T-helper 1 cell treated with Interleukin-12 subunit alpha and Interleukin-12 subunit beta and Interleukin-4 antibody, amounts not matched to agents 30 μg/mL and 1 μg/mL, for 36 hours (primary cell): ENCODE measurements at regions not wholly inside any gene's neighbourhood (a gene's known extent, or its start where the extent isn't known, plus 50 kb on each side); places are given as distances from the start of the nearest gene placed in this dataset.

Source experiments
- H3K27ac Mint-ChIP-seq: one replicate; pipeline ENCODE4 v1.8.0; 2021; ENCODE audit warnings: mild to moderate bottlenecking, mixed read lengths
- H3K27me3 Mint-ChIP-seq: one replicate; pipeline ENCODE4 v1.8.0; 2021; ENCODE audit warnings: low read depth, mixed read lengths
- H3K36me3 Mint-ChIP-seq: one replicate; pipeline ENCODE4 v1.8.0; 2021; ENCODE audit warnings: low read depth, mixed read lengths
- H3K4me1 Mint-ChIP-seq: one replicate; pipeline ENCODE4 v1.8.0; 2021; ENCODE audit warnings: low read depth, mixed read lengths
- H3K4me3 Mint-ChIP-seq: one replicate; pipeline ENCODE4 v1.8.0; 2021; ENCODE audit warnings: mild to moderate bottlenecking, moderate library complexity, mixed read lengths
- H3K9me3 Mint-ChIP-seq: one replicate; pipeline ENCODE4 v1.8.0; 2021; ENCODE audit warnings: mixed read lengths

GRCh38 chr4:56229947-56230346 lies 157.3 kb downstream of the AASDH start:
- H3K9me3 Mint-ChIP-seq, result peaks cover 3% of the 10 kb centered on the region
- H3K27ac Mint-ChIP-seq, result no peak overlapping the region
- no peaks in the 10 kb centered on the region for H3K36me3 Mint-ChIP-seq
- H3K4me1 Mint-ChIP-seq, result no peaks in the 10 kb centered on the region
- H3K27me3 Mint-ChIP-seq, result peaks cover 4% of the 10 kb centered on the region
- H3K4me3 Mint-ChIP-seq, result no peak overlapping the region

DNA sequence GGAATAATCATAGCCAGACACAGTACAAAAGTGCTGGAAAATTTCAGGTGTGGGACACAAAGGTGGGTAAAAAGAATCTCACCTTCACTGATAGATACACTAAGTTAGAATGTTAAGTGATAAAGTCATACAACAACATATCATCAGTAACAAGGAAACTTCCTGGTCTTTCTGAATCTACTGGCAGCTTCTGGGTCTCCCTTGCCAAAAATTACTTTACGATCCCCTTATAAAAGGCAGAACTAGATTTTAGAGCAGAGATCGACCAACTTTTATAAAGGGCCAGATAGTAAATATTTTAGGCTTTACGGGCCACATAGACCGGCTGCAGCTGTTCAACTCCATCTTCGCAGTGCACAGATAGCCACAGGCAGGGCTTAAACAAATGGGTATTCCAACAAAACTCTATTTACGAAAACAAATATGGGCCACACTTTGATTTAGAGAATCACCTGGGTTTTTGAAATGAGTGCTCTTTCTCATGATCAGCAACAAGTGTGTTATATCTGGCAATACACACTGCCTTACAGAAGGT lies 159.9 kb downstream of the AASDH start:
- H3K36me3 Mint-ChIP-seq, result no peaks in the 10 kb centered on the region
- no peaks in the 10 kb centered on the region for H3K4me1 Mint-ChIP-seq
- H3K27me3 Mint-ChIP-seq, result no peaks in the 10 kb centered on the region
- H3K4me3 Mint-ChIP-seq, result no peak overlapping the region
- peaks cover 3% of the 10 kb centered on the region for H3K9me3 Mint-ChIP-seq
- no peak overlapping the region for H3K27ac Mint-ChIP-seq

- Mint-ChIP-seq H3K36me3 (no peaks in the 10 kb centered on the region), H3K9me3 (peaks cover 3% of the 10 kb centered on the region), H3K27me3 (no peaks in the 10 kb centered on the region), H3K4me3 (no peak overlapping the region), H3K4me1 (no peaks in the 10 kb centered on the region), H3K27ac (no peak overlapping the region)
These were observed 160.7 kb downstream of the AASDH start for GRCh38 chr4:56226579-56226978.

DNA sequence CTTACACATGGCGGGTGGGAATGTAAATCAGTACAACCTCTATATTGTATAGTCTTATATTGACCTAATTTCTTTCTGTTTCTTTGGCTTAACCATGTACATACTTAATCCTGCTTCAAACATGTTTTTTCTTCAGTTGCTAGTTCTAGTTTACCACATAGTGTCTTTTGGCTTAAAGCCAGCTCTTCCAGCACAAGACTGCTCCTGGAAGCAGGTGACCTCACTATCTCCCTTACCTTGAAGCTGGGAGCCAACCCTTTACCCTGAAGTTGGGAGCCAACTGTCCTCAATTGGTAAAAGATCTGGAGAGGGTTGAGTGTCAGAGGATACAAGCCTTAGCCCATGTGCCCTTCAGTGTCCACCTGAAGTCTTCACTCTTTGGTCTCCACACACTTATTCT lies 162.7 kb downstream of the AASDH start:
- Mint-ChIP-seq H3K9me3 (peaks cover 3% of the 10 kb centered on the region), H3K4me3 (no peak overlapping the region), H3K27me3 (no peaks in the 10 kb centered on the region), H3K4me1 (no peaks in the 10 kb centered on the region), H3K36me3 (no peaks in the 10 kb centered on the region), H3K27ac (no peak overlapping the region)

GRCh38 chr4:56222514-56222913 lies 164.8 kb downstream of the AASDH start:
- H3K36me3 Mint-ChIP-seq, result no peaks in the 10 kb centered on the region
- no peaks in the 10 kb centered on the region for H3K4me1 Mint-ChIP-seq
- peaks cover 3% of the 10 kb centered on the region for H3K9me3 Mint-ChIP-seq
- H3K27me3 Mint-ChIP-seq, result peaks cover 2% of the 10 kb centered on the region
- H3K4me3 Mint-ChIP-seq, result no peak overlapping the region
- H3K27ac Mint-ChIP-seq, result no peak overlapping the region

DNA sequence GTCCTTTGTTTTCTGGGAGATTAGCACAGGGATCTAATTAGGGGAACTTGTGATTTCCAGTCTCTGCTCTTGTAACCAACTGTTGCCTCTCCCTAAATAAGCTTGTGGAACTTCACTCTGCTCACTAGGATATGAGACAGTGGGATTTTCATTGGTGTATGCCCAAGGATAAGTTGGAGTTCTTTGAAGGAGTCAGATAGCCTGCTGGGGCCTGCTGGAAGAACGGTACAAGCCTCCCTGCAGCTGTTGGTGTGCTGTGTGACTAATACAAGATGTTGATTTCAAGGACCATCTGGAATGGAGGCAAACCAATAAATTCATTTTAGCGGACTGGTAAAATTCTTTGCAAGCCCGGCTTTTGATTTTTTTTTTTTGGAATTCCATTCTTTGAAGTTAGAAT lies 167.0 kb downstream of the AASDH start:
- peaks cover under 1% of the 10 kb centered on the region for H3K9me3 Mint-ChIP-seq
- H3K27ac Mint-ChIP-seq, result no peak overlapping the region
- H3K4me3 Mint-ChIP-seq, result no peak overlapping the region
- no peaks in the 10 kb centered on the region for H3K36me3 Mint-ChIP-seq
- peaks cover 2% of the 10 kb centered on the region for H3K27me3 Mint-ChIP-seq
- H3K4me1 Mint-ChIP-seq, result no peaks in the 10 kb centered on the region

DNA sequence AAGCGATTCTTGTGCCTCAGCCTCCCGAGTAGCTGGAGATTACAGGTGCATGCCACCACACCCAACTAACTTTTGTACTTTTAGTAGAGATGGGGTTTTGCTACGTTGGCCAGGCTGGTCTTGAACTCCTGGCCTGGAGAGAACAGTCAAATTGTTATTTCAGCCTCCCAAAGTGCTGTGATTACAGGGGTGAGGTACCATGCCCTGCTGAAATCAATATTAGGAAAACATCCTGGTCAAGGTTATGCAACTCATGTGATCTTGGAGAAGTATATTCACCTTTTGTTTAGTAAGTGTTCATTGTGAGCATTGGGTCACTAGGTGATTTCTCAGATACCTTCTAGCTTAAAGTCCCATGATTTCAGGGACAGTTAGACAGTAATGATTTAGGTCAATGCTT lies 167.8 kb downstream of the AASDH start:
- Mint-ChIP-seq H3K27ac (no peak overlapping the region), H3K4me3 (no peak overlapping the region), H3K27me3 (peaks cover 2% of the 10 kb centered on the region), H3K4me1 (no peaks in the 10 kb centered on the region), H3K9me3 (no peaks in the 10 kb centered on the region), H3K36me3 (no peaks in the 10 kb centered on the region)

- Mint-ChIP-seq H3K27me3 (peaks cover 2% of the 10 kb centered on the region), H3K4me1 (no peaks in the 10 kb centered on the region), H3K9me3 (no peaks in the 10 kb centered on the region), H3K4me3 (no peak overlapping the region), H3K36me3 (no peaks in the 10 kb centered on the region), H3K27ac (no peak overlapping the region)
These were observed 168.9 kb downstream of the AASDH start for GRCh38 chr4:56218230-56218895.

GRCh38 chr4:56217343-56217890 lies 169.9 kb downstream of the AASDH start:
- Mint-ChIP-seq H3K4me3 (no peak overlapping the region), H3K27me3 (peaks cover 2% of the 10 kb centered on the region), H3K27ac (no peak overlapping the region), H3K4me1 (no peaks in the 10 kb centered on the region), H3K36me3 (no peaks in the 10 kb centered on the region), H3K9me3 (no peaks in the 10 kb centered on the region)

DNA sequence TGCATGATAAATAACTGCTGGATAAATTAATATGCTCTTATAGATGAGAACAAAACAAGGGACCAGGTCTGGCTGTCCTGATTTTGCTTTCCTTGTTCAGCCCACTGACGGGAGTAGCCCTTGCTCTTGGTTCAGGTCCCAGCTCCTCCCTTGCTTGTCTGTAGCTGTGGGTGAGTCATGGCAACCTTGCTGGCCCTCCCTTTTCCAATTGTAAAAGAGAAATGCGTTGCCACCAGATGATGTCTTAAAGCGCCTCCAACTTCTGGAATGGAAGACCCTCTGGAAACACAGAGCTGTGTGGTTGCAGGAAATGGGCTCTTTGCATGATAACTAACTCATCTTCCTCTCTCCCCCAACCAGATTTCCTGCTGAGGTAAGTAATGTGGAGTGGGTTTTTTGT lies 171.4 kb downstream of the AASDH start:
- Mint-ChIP-seq H3K27ac (no peak overlapping the region), H3K9me3 (peaks cover 9% of the 10 kb centered on the region), H3K4me3 (no peak overlapping the region), H3K27me3 (peaks cover 2% of the 10 kb centered on the region), H3K4me1 (no peaks in the 10 kb centered on the region), H3K36me3 (no peaks in the 10 kb centered on the region)

DNA sequence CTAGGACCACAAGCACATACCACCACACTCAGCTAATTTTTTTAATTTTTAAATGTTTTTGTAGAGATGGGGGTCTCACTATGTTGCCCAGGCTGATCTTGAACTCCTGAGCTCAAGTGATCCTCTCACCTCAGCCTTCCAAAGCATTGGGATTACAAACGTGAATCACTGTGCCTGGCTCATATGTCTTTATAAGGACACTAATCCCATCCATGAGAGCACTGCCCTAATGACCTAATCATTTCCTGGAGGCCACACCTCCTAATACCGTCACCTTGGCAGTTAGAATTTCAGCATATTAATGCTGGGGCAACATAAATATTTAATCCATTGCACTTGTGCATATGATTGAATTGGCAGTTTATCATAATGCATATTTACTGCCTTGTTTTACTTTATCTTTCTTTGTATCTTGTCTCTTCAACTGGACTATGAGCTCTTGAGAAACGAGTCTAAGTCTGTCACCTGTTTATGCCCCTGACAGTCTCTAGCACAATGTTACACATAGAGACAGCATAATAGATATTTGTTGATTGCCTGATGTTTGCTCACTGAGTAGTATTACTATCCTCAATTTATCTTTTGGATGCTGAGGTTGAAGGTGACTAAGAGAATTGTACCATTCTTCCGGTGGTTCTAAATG lies 172.0 kb downstream of the AASDH start:
- Mint-ChIP-seq H3K27me3 (peaks cover 2% of the 10 kb centered on the region), H3K4me1 (no peaks in the 10 kb centered on the region), H3K4me3 (no peak overlapping the region), H3K36me3 (no peaks in the 10 kb centered on the region), H3K27ac (no peak overlapping the region), H3K9me3 (peaks cover 13% of the 10 kb centered on the region)

- Mint-ChIP-seq H3K4me3 (no peak overlapping the region), H3K36me3 (no peaks in the 10 kb centered on the region), H3K27ac (no peak overlapping the region), H3K9me3 (peaks cover 13% of the 10 kb centered on the region), H3K4me1 (no peaks in the 10 kb centered on the region), H3K27me3 (peaks cover 1% of the 10 kb centered on the region)
These were observed 173.7 kb downstream of the AASDH start for GRCh38 chr4:56213543-56213942.

- Mint-ChIP-seq H3K27me3 (no peaks in the 10 kb centered on the region), H3K4me3 (no peak overlapping the region), H3K4me1 (no peaks in the 10 kb centered on the region), H3K27ac (no peak overlapping the region), H3K36me3 (no peaks in the 10 kb centered on the region), H3K9me3 (peaks cover 13% of the 10 kb centered on the region)
These were observed 174.5 kb downstream of the AASDH start for GRCh38 chr4:56212774-56213173.

GRCh38 chr4:56211202-56211601 lies 176.1 kb downstream of the AASDH start:
- no peaks in the 10 kb centered on the region for H3K4me1 Mint-ChIP-seq
- no peak overlapping the region for H3K27ac Mint-ChIP-seq
- no peaks in the 10 kb centered on the region for H3K27me3 Mint-ChIP-seq
- H3K9me3 Mint-ChIP-seq, result peaks cover 13% of the 10 kb centered on the region
- no peak overlapping the region for H3K4me3 Mint-ChIP-seq
- H3K36me3 Mint-ChIP-seq, result no peaks in the 10 kb centered on the region

GRCh38 chr4:56210397-56210796 lies 176.9 kb downstream of the AASDH start:
- no peaks in the 10 kb centered on the region for H3K27me3 Mint-ChIP-seq
- H3K4me1 Mint-ChIP-seq, result no peaks in the 10 kb centered on the region

More at GRCh38 chr4:56210397-56210796, 176.9 kb downstream of the AASDH start:
- H3K4me3 Mint-ChIP-seq, result no peak overlapping the region
- no peaks in the 10 kb centered on the region for H3K36me3 Mint-ChIP-seq
- no peak overlapping the region for H3K27ac Mint-ChIP-seq
- peaks cover 13% of the 10 kb centered on the region for H3K9me3 Mint-ChIP-seq
